ENCODE measurements at regions not wholly inside any gene's neighbourhood (a gene's known extent, or its start where the extent isn't known, plus 50 kb on each side); places are given as distances from the start of the nearest gene placed in this dataset.
A peak's percentile ranks its signal among the peaks of the same experiment; 100 is the strongest.
"Not testable (repeated sequence)": the region's sequence is repeated elsewhere in the genome, so short reads cannot be mapped to it uniquely, and the experiment has no call there.

DNA sequence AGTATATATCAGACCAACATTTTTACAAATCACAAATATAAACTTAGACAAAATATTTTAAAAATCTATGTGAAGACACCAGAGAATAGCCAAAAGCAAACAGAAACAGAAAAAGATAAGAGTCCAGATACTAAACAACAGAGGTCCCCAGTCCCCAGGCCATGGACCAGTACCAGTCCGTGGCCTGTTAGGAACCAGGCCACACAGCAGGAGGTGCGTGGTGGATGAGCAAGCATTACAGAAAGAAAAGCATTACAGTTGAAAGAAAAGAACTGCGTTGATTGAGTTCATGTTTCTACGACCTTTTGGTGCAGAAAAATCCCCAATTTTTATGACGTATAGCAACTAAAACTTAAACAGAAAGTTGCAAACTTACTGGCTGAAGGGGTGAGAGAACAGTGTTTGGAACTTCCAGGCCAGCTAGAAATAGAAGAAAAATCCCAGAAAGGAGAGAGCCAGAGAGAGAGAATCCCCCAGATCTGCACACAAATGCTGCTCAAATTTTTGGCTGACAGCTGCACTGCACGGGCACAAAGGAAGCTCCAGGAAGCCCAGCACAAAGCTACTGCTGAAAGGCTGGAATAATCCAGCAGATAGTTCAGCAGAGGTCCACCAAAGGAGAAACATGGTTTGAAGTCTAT lies 159.6 kb upstream of the C14orf180 start:
- DNase-seq (ENCODE audit: low spot score), result peak; percentile 26
- no peak for TF ChIP-seq CTCF (IDR thresholded peaks at IDR 0.05; ENCODE audit: extremely low read depth, missing control alignments)

DNA sequence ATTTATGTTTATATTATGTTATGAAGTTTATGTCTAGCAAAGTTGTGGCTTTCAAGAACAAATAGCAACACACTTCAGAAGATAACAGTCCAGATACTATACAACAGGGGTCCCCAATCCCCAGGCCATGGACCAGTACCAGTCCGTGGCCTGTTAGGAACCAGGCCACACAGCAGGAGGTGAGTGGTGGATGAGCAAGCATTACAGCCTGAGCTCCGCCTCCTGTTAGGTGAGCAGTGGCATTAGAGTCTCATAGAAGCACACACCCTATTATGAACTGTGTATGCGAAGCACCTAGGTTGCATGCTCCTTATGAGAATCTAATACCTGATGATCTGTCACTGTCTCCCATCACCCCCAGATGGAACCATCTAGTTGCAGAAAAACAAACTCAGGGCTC lies 159.0 kb upstream of the C14orf180 start:
- not testable (repeated sequence) for DNase-seq (ENCODE audit: low spot score)

GRCh38 chr14:104420990-104421389 lies 158.6 kb upstream of the C14orf180 start:
- TF ChIP-seq CTCF (IDR thresholded peaks at IDR 0.05; ENCODE audit: extremely low read depth, missing control alignments), result no peak
- no peak for DNase-seq (ENCODE audit: low spot score)

DNA sequence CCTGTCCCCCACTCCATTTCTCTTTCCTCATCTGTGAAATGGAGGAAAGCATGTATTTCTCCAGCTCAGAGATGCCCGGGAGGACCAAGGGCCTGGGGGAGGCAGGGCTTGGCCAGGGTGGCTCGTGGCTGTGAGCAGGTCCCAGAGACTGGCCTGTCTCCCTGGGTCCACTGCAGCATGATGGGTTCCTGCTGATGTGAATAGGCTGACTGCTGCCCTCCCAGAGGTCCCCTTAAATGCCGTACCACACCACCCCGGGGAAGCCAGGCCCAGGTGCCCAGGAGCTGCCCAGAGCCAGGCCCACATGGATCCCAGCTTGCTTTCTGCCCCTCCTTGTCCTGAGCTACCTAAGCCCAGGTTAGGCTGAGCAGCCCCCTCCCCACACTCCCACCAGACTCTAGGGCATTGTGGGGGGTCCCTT lies 158.2 kb upstream of the C14orf180 start:
- no peak for TF ChIP-seq CTCF (IDR thresholded peaks at IDR 0.05; ENCODE audit: extremely low read depth, missing control alignments)
- no peak for DNase-seq (ENCODE audit: low spot score)

- TF ChIP-seq CTCF (IDR thresholded peaks at IDR 0.05; ENCODE audit: extremely low read depth, missing control alignments), result no peak
- no peak for DNase-seq (ENCODE audit: low spot score)
Observed at GRCh38 chr14:104421892-104422828, 157.4 kb upstream of the C14orf180 start.

DNA sequence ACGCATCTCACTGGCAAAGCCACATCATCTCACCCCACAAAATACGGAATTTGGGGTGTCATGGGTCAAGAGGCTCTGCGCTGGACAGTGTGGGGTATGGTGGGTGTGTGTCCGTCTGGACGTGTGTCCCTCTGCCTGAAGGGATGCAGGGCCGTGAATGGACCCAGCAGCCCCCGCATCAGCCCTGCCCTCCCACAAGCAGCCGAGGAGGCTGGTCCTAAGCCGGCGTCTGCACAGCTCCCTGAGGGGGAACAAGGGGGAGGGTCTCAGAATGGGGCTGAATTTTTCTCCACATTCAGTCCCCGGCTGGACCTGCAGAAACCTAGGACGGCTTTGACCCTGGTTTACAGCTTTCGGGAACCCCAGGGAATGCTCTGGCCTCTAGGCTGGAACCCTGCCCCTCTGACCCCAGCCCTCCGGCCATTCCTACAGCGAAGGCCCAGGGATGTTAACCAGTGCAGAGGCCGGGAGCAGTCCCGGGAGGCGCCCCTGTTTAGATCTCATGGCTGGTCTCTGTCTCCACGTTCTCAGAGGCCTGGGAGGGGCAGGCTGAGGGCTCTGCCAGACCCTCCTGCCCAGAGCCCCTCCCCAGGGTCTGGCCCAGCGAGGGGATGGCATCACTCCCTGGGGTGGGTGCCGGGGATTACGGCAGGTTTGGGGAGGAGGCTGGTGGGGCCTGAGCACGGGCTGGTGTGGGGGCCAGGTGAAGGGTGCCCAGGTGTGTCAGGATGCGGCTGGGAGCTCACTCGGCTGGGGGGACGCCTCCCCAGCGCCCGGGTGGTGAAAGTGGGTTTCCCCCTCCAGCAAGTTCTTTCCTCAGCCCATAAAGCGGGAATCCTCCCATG lies 156.5 kb upstream of the C14orf180 start:
- no peak for TF ChIP-seq CTCF (IDR thresholded peaks at IDR 0.05; ENCODE audit: extremely low read depth, missing control alignments)
- DNase-seq (ENCODE audit: low spot score), result no peak

GRCh38 chr14:104423701-104424405 lies 155.7 kb upstream of the C14orf180 start:
- no peak for DNase-seq (ENCODE audit: low spot score)
- no peak for TF ChIP-seq CTCF (IDR thresholded peaks at IDR 0.05; ENCODE audit: extremely low read depth, missing control alignments)

All from GM20000 (cell line).